DOHH2 (cell line): ENCODE measurements at regions not wholly inside any gene's neighbourhood (a gene's known extent, or its start where the extent isn't known, plus 50 kb on each side); places are given as distances from the start of the nearest gene placed in this dataset.

Experiments used
- CTCF ChIP-seq: fragments of 200-600 bp; sonication (generic); IDR thresholded peaks from one replicate; pipeline ENCODE4 v1.5.1; 2014; ENCODE audit warnings: antibody characterized with exemption, mild to moderate bottlenecking, low read depth, low read length; ENCODE audit not compliant: poor library complexity, severe bottlenecking
- EZH2phosphoT487 ChIP-seq: fragments of 200-600 bp; sonication (generic); IDR thresholded peaks from 2 replicates; pipeline ENCODE4 v1.6.1; 2017; ENCODE audit warnings: borderline replicate concordance, mild to moderate bottlenecking, antibody characterized with exemption, low read length, moderate library complexity, mixed read lengths

- TF ChIP-seq EZH2phosphoT487, result no peak
- no peak for TF ChIP-seq CTCF
Measured at GRCh38 chr6:139644821-139645220, 270.4 kb upstream of the CITED2 start.
